Keratinocyte (primary cell): ENCODE measurements at regions not wholly inside any gene's neighbourhood (a gene's known extent, or its start where the extent isn't known, plus 50 kb on each side); places are given as distances from the start of the nearest gene placed in this dataset.

Experiments
- DNase-seq: peaks from one replicate; pipeline ENCODE4 v3.0.0-alpha.2; 2011; ENCODE audit warnings: low read depth, missing footprints, low spot score
- FAIRE-seq: peaks from 2 replicates; lab custom pipeline; 2011; peaks lifted over from hg19 to GRCh38; lab: Jason Lieb, UNC
- H2AFZ ChIP-seq: 2 replicates; pipeline ENCODE4 v1.6.0; 2012; ENCODE audit warnings: low read length, control low read depth, inconsistent platforms; ENCODE audit not compliant: control insufficient read depth
- H3K27ac ChIP-seq: 2 replicates; pipeline ENCODE4 v1.5.1; 2011; ENCODE audit warnings: low read length; ENCODE audit not compliant: control insufficient read depth, insufficient read depth
- H3K27me3 ChIP-seq: 3 replicates; pipeline ENCODE4 v1.6.0; 2011; ENCODE audit warnings: low read length; ENCODE audit not compliant: control insufficient read depth, insufficient read depth; ENCODE audit errors: extremely low read depth
- H3K36me3 ChIP-seq, 2 experiments: 2 replicates in 1 of 2; 3 replicates in 1 of 2; pipeline ENCODE4 v1.5.1; 2011; ENCODE audit warnings: low read length in 2 of 2, mild to moderate bottlenecking in 1 of 2; ENCODE audit not compliant: control insufficient read depth in 2 of 2, insufficient read depth in 2 of 2; ENCODE audit errors: extremely low read depth in 1 of 2
- H3K4me1 ChIP-seq: 3 replicates; pipeline ENCODE4 v1.5.1; 2011; ENCODE audit warnings: low read length; ENCODE audit not compliant: control insufficient read depth, insufficient read depth; ENCODE audit errors: extremely low read depth
- H3K4me2 ChIP-seq: 3 replicates; pipeline ENCODE4 v1.6.0; 2011; ENCODE audit warnings: low read depth, low read length; ENCODE audit not compliant: control insufficient read depth, insufficient read depth; ENCODE audit errors: extremely low read depth
- H3K4me3 ChIP-seq, 3 experiments: fragments of 200-600 bp in 1 of 3; sonication (generic) in 1 of 3; 2 replicates in 2 of 3; 3 replicates in 1 of 3; pipeline ENCODE4 v1.5.1; 2011 to 2016; ENCODE audit warnings: low read length in 3 of 3, mild to moderate bottlenecking in 3 of 3, control low read depth in 2 of 3, inconsistent platforms in 1 of 3, low read depth in 1 of 3, mixed read lengths in 1 of 3, mixed run types in 1 of 3, moderate library complexity in 1 of 3; ENCODE audit not compliant: control insufficient read depth in 2 of 3, insufficient read depth in 2 of 3; ENCODE audit errors: extremely low read depth in 1 of 3
- H3K79me2 ChIP-seq: 2 replicates; pipeline ENCODE4 v1.6.0; 2012; ENCODE audit warnings: low read length; ENCODE audit not compliant: control insufficient read depth, insufficient read depth
- H3K9ac ChIP-seq: 3 replicates; pipeline ENCODE4 v1.6.0; 2011; ENCODE audit warnings: low read length; ENCODE audit not compliant: control insufficient read depth, insufficient read depth; ENCODE audit errors: extremely low read depth
- H3K9me1 ChIP-seq: 3 replicates; pipeline ENCODE4 v1.6.0; 2011; ENCODE audit warnings: low read length; ENCODE audit not compliant: control insufficient read depth, insufficient read depth; ENCODE audit errors: extremely low read depth
- H3K9me3 ChIP-seq: 2 replicates; pipeline ENCODE4 v1.5.1; 2012; ENCODE audit warnings: low read depth, low read length; ENCODE audit not compliant: control insufficient read depth
- H4K20me1 ChIP-seq: 3 replicates; pipeline ENCODE4 v1.6.0; 2011; ENCODE audit warnings: low read length; ENCODE audit not compliant: control insufficient read depth, insufficient read depth; ENCODE audit errors: extremely low read depth
- EZH2 ChIP-seq: IDR thresholded peaks from one replicate; pipeline ENCODE4 v1.6.1; 2012; ENCODE audit warnings: inconsistent platforms, mild to moderate bottlenecking, low read length, moderate library complexity
- dilution Hi-C: fragments of 300-500 bp; cut with MboI; formaldehyde crosslinking; loops from one replicate; pipeline ENCODE4 v1.7.0; 2020; ENCODE audit warnings: low sequenced_read_pairs; ENCODE audit not compliant: extremely low pct_ligation_motif_present
- TF ChIP-seq, protein P1 (sequence below), 3 experiments: IDR thresholded peaks in 1 of 3; conservative IDR thresholded peaks in 1 of 3; optimal IDR thresholded peaks in 1 of 3; 2 replicates in 2 of 3; 3 replicates in 1 of 3; pipeline versions ENCODE3 to v1.5.1; 2011; ENCODE audit warnings: low read length in 3 of 3, mild to moderate bottlenecking in 3 of 3, moderate library complexity in 2 of 3, control low read depth in 1 of 3, inconsistent platforms in 1 of 3; ENCODE audit not compliant: insufficient read depth in 2 of 3; ENCODE audit errors: extremely low read depth in 1 of 3

DNA sequence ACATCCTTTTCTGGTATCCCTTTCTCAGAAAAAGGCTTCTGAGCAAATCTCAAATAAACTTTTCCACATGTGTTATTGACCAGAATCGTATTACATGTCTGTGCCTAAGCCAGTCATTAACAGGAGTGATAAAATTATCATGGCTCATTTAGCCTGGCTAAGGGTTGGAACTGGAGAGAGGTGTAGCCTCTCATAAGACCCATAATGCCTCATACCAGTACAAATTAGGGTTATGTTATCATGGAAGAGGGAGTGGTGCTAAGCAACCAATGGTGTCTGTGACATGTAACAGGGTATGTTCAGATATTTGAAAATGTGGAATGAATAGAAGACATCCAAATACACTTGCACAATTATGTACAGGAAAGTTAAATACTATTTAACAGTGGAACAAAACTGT, 99.6 kb upstream of the CCDC160 start:
- FAIRE-seq, result no peak
- H3K4me1 ChIP-seq, result no peaks in the 10 kb centered on the region

GRCh38 chrX:134139090-134139489, 97.9 kb upstream of the CCDC160 start:
- no peak overlapping the region for H2AFZ ChIP-seq
- H4K20me1 ChIP-seq, result no peaks in the 10 kb centered on the region
- H3K79me2 ChIP-seq, result no peaks in the 10 kb centered on the region
- H3K4me2 ChIP-seq, result no peak overlapping the region
- dilution Hi-C loops, result no loop called here
- peaks cover 2% of the 10 kb centered on the region for H3K27me3 ChIP-seq
- no peak overlapping the region for H3K9ac ChIP-seq
- no peak for TF ChIP-seq EZH2
- TF ChIP-seq, protein P1, sequence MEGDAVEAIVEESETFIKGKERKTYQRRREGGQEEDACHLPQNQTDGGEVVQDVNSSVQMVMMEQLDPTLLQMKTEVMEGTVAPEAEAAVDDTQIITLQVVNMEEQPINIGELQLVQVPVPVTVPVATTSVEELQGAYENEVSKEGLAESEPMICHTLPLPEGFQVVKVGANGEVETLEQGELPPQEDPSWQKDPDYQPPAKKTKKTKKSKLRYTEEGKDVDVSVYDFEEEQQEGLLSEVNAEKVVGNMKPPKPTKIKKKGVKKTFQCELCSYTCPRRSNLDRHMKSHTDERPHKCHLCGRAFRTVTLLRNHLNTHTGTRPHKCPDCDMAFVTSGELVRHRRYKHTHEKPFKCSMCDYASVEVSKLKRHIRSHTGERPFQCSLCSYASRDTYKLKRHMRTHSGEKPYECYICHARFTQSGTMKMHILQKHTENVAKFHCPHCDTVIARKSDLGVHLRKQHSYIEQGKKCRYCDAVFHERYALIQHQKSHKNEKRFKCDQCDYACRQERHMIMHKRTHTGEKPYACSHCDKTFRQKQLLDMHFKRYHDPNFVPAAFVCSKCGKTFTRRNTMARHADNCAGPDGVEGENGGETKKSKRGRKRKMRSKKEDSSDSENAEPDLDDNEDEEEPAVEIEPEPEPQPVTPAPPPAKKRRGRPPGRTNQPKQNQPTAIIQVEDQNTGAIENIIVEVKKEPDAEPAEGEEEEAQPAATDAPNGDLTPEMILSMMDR (optimal IDR thresholded peaks at IDR 0.05 in 1 of 3, IDR thresholded peaks at IDR 0.05 in 1 of 3, conservative IDR thresholded peaks at IDR 0.05 in 1 of 3; ENCODE audit: extremely low read depth in 1 of 3, insufficient read depth in 2 of 3, low read length in 3 of 3), result no peak
- H3K4me3 ChIP-seq, result no peak overlapping the region
- H3K4me1 ChIP-seq, result no peaks in the 10 kb centered on the region
- H3K9me1 ChIP-seq, result no peaks in the 10 kb centered on the region
- no peaks in the 10 kb centered on the region for H3K9me3 ChIP-seq
- FAIRE-seq (no peak), DNase-seq (no peak)
- H3K36me3 ChIP-seq, result no peaks in the 10 kb centered on the region
- H3K27ac ChIP-seq, result no peak overlapping the region

More for the DNA sequence above, 99.6 kb upstream of the CCDC160 start:
- H4K20me1 ChIP-seq, result no peaks in the 10 kb centered on the region
- H3K9ac ChIP-seq, result no peak overlapping the region
- H3K9me1 ChIP-seq, result no peaks in the 10 kb centered on the region
- TF ChIP-seq, protein P1 (optimal IDR thresholded peaks at IDR 0.05 in 1 of 3, IDR thresholded peaks at IDR 0.05 in 1 of 3, conservative IDR thresholded peaks at IDR 0.05 in 1 of 3; ENCODE audit: extremely low read depth in 1 of 3, insufficient read depth in 2 of 3, low read length in 3 of 3), result no peak
- H3K4me3 ChIP-seq, result no peak overlapping the region
- no peaks in the 10 kb centered on the region for H3K36me3 ChIP-seq
- H3K27me3 ChIP-seq, result peaks cover 2% of the 10 kb centered on the region
- no peak for DNase-seq
- no peaks in the 10 kb centered on the region for H3K79me2 ChIP-seq
- H3K4me2 ChIP-seq, result no peak overlapping the region
- H2AFZ ChIP-seq, result no peak overlapping the region
- dilution Hi-C loops, result no loop called here
- H3K27ac ChIP-seq, result no peak overlapping the region
- H3K9me3 ChIP-seq, result no peaks in the 10 kb centered on the region
